A549 (cell line): ENCODE measurements at regions not wholly inside any gene's neighbourhood (a gene's known extent, or its start where the extent isn't known, plus 50 kb on each side); places are given as distances from the start of the nearest gene placed in this dataset.
"Not testable (repeated sequence)": the region's sequence is repeated elsewhere in the genome, so short reads cannot be mapped to it uniquely, and the experiment has no call there.

Experiments
- ATAC-seq, 2 experiments: fragments of 200-7000 bp in 1 of 2; fragments of >200 bp in 1 of 2; cut with Nextera tagmentation in 1 of 2; cut with Tn5 transposase in 1 of 2; 3 replicates each; pipeline versions ENCODE4 v1.8.0 to v1.9.1; 2018 to 2020; ENCODE audit warnings: mild to moderate bottlenecking in 1 of 2, moderate library complexity in 1 of 2
- CTCF ChIA-PET: fragments of 300-600 bp; sonication (Branson Sonifier 250); formaldehyde crosslinking; extraction: SDS; loops from one replicate; lab custom pipeline; 2021; ENCODE audit warnings: antibody characterized with exemption, inconsistent platforms; lab: Yijun Ruan, JAX
- POLR2A ChIA-PET: fragments of 350-600 bp; formaldehyde crosslinking; extraction: SDS; loops from one replicate; lab custom pipeline; 2021; ENCODE audit warnings: antibody characterized with exemption, inconsistent platforms; lab: Yijun Ruan, JAX
- DNase-seq, 2 experiments: peaks; one replicate each; pipeline versions ENCODE4 v3.0.0 to v3.0.0-alpha.2; 2011 to 2016; ENCODE audit warnings: low read depth in 1 of 2, low spot score in 1 of 2
- FAIRE-seq: peaks from 2 replicates; lab custom pipeline; 2011; peaks lifted over from hg19 to GRCh38; lab: Jason Lieb, UNC
- H3K27ac ChIP-seq, 2 experiments: fragments of >200 bp; sonication (Bioruptor Twin); formaldehyde crosslinking; 3 replicates each; pipeline ENCODE4 v1.5.1; 2016 to 2017
- H3K4me1 ChIP-seq: fragments of >200 bp; sonication (Bioruptor Twin); formaldehyde crosslinking; 3 replicates; pipeline ENCODE4 v1.6.1; 2016
- H3K4me2 ChIP-seq: fragments of >200 bp; sonication (Bioruptor Twin); formaldehyde crosslinking; 3 replicates; pipeline ENCODE4 v1.6.1; 2016
- H3K4me3 ChIP-seq: fragments of >200 bp; sonication (Bioruptor Twin); formaldehyde crosslinking; 3 replicates; pipeline ENCODE4 v1.5.1; 2016
- H3K9me3 ChIP-seq: fragments of >200 bp; sonication (Bioruptor Twin); formaldehyde crosslinking; 3 replicates; pipeline ENCODE4 v1.6.1; 2016
- BCL3 ChIP-seq: fragments of >200 bp; sonication (Bioruptor Twin); formaldehyde crosslinking; IDR thresholded peaks from 3 replicates; pipeline ENCODE4 v1.6.1; 2016
- CBX8 ChIP-seq: fragments of 200-600 bp; sonication (generic); IDR thresholded peaks from 2 replicates; pipeline ENCODE4 v1.6.1; 2016
- CHD4 ChIP-seq: fragments of 200-600 bp; sonication (generic); IDR thresholded peaks from 2 replicates; pipeline ENCODE4 v1.6.1; 2016; ENCODE audit warnings: antibody characterized with exemption, mild to moderate bottlenecking, borderline replicate concordance
- CTCF ChIP-seq: fragments of >200 bp; sonication (Bioruptor Twin); formaldehyde crosslinking; IDR thresholded peaks from 3 replicates; pipeline ENCODE4 v1.5.1; 2016
- EHF ChIP-seq: fragments of 250-450 bp; sonication (Bioruptor Pico); IDR thresholded peaks from 2 replicates; pipeline ENCODE4 v1.5.0; 2020; ENCODE audit warnings: mild to moderate bottlenecking
- FOSL2 ChIP-seq, 2 experiments: fragments of 450-650 bp in 1 of 2; fragments of >200 bp in 1 of 2; sonication (Bioruptor Twin) in 1 of 2; formaldehyde crosslinking; IDR thresholded peaks; 2 replicates each; pipeline versions ENCODE4 v1.5.0 to v1.6.1; 2016 to 2020; ENCODE audit warnings: mild to moderate bottlenecking in 1 of 2, moderate library complexity in 1 of 2
- FOXS1 ChIP-seq: fragments of 250-450 bp; sonication (Bioruptor Pico); IDR thresholded peaks from 2 replicates; pipeline ENCODE4 v1.5.0; 2020; ENCODE audit warnings: mild to moderate bottlenecking, moderate library complexity
- GATA3 ChIP-seq: IDR thresholded peaks from 2 replicates; pipeline ENCODE4 v1.6.1; 2012; ENCODE audit warnings: borderline replicate concordance
- HDAC2 ChIP-seq: fragments of 200-600 bp; sonication (generic); IDR thresholded peaks from 2 replicates; pipeline ENCODE4 v1.6.1; 2016
- JUNB ChIP-seq: fragments of >200 bp; sonication (Bioruptor Twin); formaldehyde crosslinking; IDR thresholded peaks from 2 replicates; pipeline ENCODE4 v1.6.1; 2016
- MAFK ChIP-seq: fragments of 450-650 bp; IDR thresholded peaks from 2 replicates; pipeline ENCODE4 v1.6.1; 2014; ENCODE audit not compliant: partially characterized antibody
- NFE2L2 ChIP-seq: fragments of 150-350 bp; conservative IDR thresholded peaks from 2 replicates; pipeline ENCODE4 v1.6.1; 2014; ENCODE audit warnings: low read length
- NR3C1 ChIP-seq: fragments of >200 bp; sonication (Bioruptor Twin); formaldehyde crosslinking; IDR thresholded peaks from 3 replicates; pipeline ENCODE4 v1.6.1; 2017
- PHF8 ChIP-seq: fragments of 200-600 bp; sonication (generic); IDR thresholded peaks from 2 replicates; pipeline ENCODE4 v1.6.1; 2016; ENCODE audit warnings: low read depth, mild to moderate bottlenecking, antibody characterized with exemption, moderate library complexity, borderline replicate concordance
- POLR2AphosphoS2 ChIP-seq: conservative IDR thresholded peaks from 2 replicates; pipeline ENCODE4 v1.6.1; 2012; ENCODE audit warnings: low read length, improper control_type of control experiment, inconsistent platforms
- REST ChIP-seq: fragments of 200-600 bp; sonication (generic); IDR thresholded peaks from 2 replicates; pipeline ENCODE4 v1.6.1; 2016; ENCODE audit warnings: antibody characterized with exemption, mild to moderate bottlenecking, moderate library complexity
- RFX5 ChIP-seq: fragments of 450-650 bp; IDR thresholded peaks from 2 replicates; pipeline ENCODE4 v1.7.1; 2014; ENCODE audit warnings: antibody characterized with exemption, mild to moderate bottlenecking, moderate library complexity
- RNF2 ChIP-seq: fragments of 200-600 bp; sonication (generic); IDR thresholded peaks from 2 replicates; pipeline ENCODE4 v1.6.1; 2016; ENCODE audit warnings: low read depth, mild to moderate bottlenecking, antibody characterized with exemption, moderate library complexity, borderline replicate concordance
- ZFP36 ChIP-seq: fragments of 450-650 bp; IDR thresholded peaks from 2 replicates; pipeline ENCODE4 v1.6.1; 2014; ENCODE audit warnings: borderline replicate concordance; ENCODE audit not compliant: partially characterized antibody
- WGBS: methylation state at CpG from one replicate; pipeline ENCODE4 v1.1.6; 2017; ENCODE audit errors: missing lambda C conversion rate; 5-methylcytosine and 5-hydroxymethylcytosine counted together
- TF ChIP-seq, protein P1 (sequence below): IDR thresholded peaks from 2 replicates; pipeline ENCODE4 v1.6.1; 2012
- TF ChIP-seq, protein P2 (sequence below): fragments of >200 bp; sonication (Bioruptor Twin); formaldehyde crosslinking; IDR thresholded peaks from 2 replicates; pipeline ENCODE4 v1.6.1; 2016
- TF ChIP-seq, protein P3 (sequence below): fragments of 150-350 bp; IDR thresholded peaks from 2 replicates; pipeline ENCODE4 v1.6.1; 2014; ENCODE audit warnings: low read depth, mild to moderate bottlenecking, low read length

GRCh38 chr2:143840194-143840593, 679.7 kb downstream of the ZEB2 start:
- no peak overlapping the region for H3K27ac ChIP-seq
- no peak for FAIRE-seq
- H3K4me2 ChIP-seq = no peak overlapping the region
- no peak for DNase-seq
- no peaks in the 10 kb centered on the region for H3K9me3 ChIP-seq
- TF ChIP-seq, protein P1, sequence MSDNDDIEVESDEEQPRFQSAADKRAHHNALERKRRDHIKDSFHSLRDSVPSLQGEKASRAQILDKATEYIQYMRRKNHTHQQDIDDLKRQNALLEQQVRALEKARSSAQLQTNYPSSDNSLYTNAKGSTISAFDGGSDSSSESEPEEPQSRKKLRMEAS = no peak
- TF ChIP-seq MAFK = no peak
- no peak for TF ChIP-seq CBX8
- no peak for TF ChIP-seq EHF (CRISPR knock-in tag)
- no peak for TF ChIP-seq RFX5
- no peak for TF ChIP-seq POLR2AphosphoS2
- ChIA-PET CTCF (no interaction called here), POLR2A (no interaction called here)
- ATAC-seq = no peak
- no peak overlapping the region for H3K4me3 ChIP-seq
- 37% methylated on average over 2 of the region's 2 CpGs for WGBS
- H3K4me1 ChIP-seq = no peaks in the 10 kb centered on the region

DNA sequence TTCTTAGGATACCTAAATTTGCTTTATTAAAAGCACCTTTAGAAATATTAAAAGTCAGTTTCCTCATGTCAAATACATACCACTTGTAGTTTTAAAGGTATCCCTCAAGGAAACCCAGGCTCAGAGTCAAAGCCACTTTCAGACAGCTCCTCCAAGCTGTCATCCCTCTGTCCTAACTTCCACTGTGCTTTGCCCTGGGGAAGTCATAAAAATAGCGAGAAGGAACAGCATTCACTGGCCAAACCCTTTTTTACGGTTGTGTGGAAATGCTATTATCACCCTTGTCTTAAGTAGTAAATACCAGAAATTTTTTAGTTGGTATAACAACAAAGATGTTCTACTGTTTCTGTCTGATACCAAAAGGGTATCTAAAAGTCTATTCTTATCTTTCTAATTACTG, 680.5 kb downstream of the ZEB2 start:
- DNase-seq (no peak), ATAC-seq (no peak), FAIRE-seq (no peak)
- TF ChIP-seq CTCF (no peak), JUNB (no peak), EHF (CRISPR knock-in tag) (no peak), RNF2 (no peak), HDAC2 (no peak), PHF8 (no peak), FOSL2 (IDR thresholded peaks at IDR 0.05) (no peak), FOSL2 (CRISPR knock-in tag; IDR thresholded peaks at IDR 0.05) (no peak), CHD4 (no peak), MAFK (no peak), GATA3 (no peak), ZFP36 (no peak), FOXS1 (no peak), BCL3 (no peak), NFE2L2 (no peak), REST (no peak), NR3C1 (no peak)
- TF ChIP-seq, protein P2, sequence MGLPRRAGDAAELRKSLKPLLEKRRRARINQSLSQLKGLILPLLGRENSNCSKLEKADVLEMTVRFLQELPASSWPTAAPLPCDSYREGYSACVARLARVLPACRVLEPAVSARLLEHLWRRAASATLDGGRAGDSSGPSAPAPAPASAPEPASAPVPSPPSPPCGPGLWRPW = no peak
- TF ChIP-seq, protein P3, sequence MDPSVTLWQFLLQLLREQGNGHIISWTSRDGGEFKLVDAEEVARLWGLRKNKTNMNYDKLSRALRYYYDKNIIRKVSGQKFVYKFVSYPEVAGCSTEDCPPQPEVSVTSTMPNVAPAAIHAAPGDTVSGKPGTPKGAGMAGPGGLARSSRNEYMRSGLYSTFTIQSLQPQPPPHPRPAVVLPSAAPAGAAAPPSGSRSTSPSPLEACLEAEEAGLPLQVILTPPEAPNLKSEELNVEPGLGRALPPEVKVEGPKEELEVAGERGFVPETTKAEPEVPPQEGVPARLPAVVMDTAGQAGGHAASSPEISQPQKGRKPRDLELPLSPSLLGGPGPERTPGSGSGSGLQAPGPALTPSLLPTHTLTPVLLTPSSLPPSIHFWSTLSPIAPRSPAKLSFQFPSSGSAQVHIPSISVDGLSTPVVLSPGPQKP = no peak
- TF ChIP-seq, protein P1 = no peak
- H3K4me1 ChIP-seq = no peaks in the 10 kb centered on the region
- no peak overlapping the region for H3K27ac ChIP-seq
- ChIA-PET POLR2A (interaction anchor here (0.6 kb wide), 1 partner anchor 407 kb away, joined by 3 read pairs; no protein-coding TSS in a partner anchor), CTCF (no interaction called here)
- no peak overlapping the region for H3K4me2 ChIP-seq
- 13% methylated on average over 2 of the region's 2 CpGs for WGBS
- H3K4me3 ChIP-seq = no peak overlapping the region
- no peaks in the 10 kb centered on the region for H3K9me3 ChIP-seq

GRCh38 chr2:143837055-143837454, 682.9 kb downstream of the ZEB2 start:
- not testable (repeated sequence) for ATAC-seq

More at GRCh38 chr2:143837055-143837454, 682.9 kb downstream of the ZEB2 start:
- H3K4me2 ChIP-seq, H3K27ac ChIP-seq, DNase-seq, CTCF ChIA-PET, H3K4me1 ChIP-seq, FAIRE-seq, H3K9me3 ChIP-seq, H3K4me3 ChIP-seq, POLR2A ChIA-PET: not testable (repeated sequence)
